ENCODE measurements at regions not wholly inside any gene's neighbourhood (a gene's known extent, or its start where the extent isn't known, plus 50 kb on each side); places are given as distances from the start of the nearest gene placed in this dataset.

DNA sequence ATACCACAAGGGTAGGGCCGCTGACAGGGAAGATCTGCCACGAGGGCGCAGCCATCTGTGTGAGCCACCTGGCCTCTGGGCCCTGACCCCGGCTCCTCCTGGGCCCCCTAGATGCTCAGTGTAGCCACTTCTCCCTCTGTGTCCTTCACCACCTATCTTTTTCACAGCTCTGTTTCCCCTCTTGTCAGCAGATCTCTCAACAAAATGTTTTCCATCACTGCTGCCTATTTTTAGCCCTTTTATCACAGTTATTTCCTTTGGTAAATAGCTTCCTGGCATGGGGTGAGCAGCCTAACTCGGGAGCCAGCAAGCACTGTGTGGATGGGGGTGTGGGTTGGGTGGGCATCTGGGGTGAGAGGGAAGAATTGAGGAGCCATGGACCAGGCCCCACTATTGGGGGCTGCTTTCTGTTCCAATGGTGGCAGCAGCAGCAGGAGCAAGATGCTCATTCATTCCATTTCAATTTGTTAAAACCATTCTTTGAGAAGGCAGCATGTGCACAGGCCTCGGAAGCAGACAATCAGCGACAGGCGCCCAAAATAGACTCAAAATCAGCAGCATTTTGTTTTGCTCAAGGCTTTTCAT, 135.2 kb upstream of the NAV2 start (continued):
- no peak for TF ChIP-seq HDAC2 (IDR thresholded peaks at IDR 0.05; ENCODE audit: borderline replicate concordance in 1 of 2, low read depth in 2 of 2, low read length in 2 of 2)
- no peak for TF ChIP-seq BACH1 (IDR thresholded peaks at IDR 0.05; ENCODE audit: low read length)
- no peak for TF ChIP-seq CBX8 (IDR thresholded peaks at IDR 0.05; ENCODE audit: borderline replicate concordance, low read depth, low read length)
